Endothelial cell of umbilical vein (primary cell): ENCODE measurements at regions not wholly inside any gene's neighbourhood (a gene's known extent, or its start where the extent isn't known, plus 50 kb on each side); places are given as distances from the start of the nearest gene placed in this dataset.

ENCODE experiments used
- BruUV-seq: library from RNA; stranded (reverse); fragments of 400-500 nt; replicated peaks from 2 replicates; lab custom pipeline; 2021; lab: Mats Ljungman, UMichigan
- CTCF ChIA-PET: fragments of 300-600, 350-600 bp; sonication (Branson Sonifier 250); formaldehyde crosslinking; loops from one replicate; lab custom pipeline; 2021; ENCODE audit warnings: antibody characterized with exemption, inconsistent platforms; lab: Charles Lee
- POLR2A ChIA-PET: fragments of 300-600, 350-600 bp; sonication (Branson Sonifier 250); formaldehyde crosslinking; loops from one replicate; lab custom pipeline; 2021; ENCODE audit warnings: antibody characterized with exemption, inconsistent platforms; lab: Charles Lee
- DNase-seq: peaks from one replicate; pipeline ENCODE4 v3.0.0-alpha.2; 2011; ENCODE audit warnings: low read depth, low spot score
- FAIRE-seq: peaks from 2 replicates; lab custom pipeline; 2011; peaks lifted over from hg19 to GRCh38; lab: Jason Lieb, UNC
- H2AFZ ChIP-seq: 2 replicates; pipeline ENCODE4 v1.6.0; 2012; ENCODE audit warnings: low read depth, low read length, control low read depth, inconsistent platforms
- H3K27ac ChIP-seq: 2 replicates; pipeline ENCODE4 v1.5.1; 2011; ENCODE audit warnings: low read depth, mild to moderate bottlenecking, control low read depth, low read length, moderate library complexity; ENCODE audit not compliant: insufficient read depth
- H3K27me3 ChIP-seq, 2 experiments: 2 replicates each; pipeline versions ENCODE4 v1.6.0 to v1.6.1; 2011; ENCODE audit warnings: low read length in 2 of 2, mixed read lengths in 1 of 2; ENCODE audit not compliant: control insufficient read depth in 2 of 2, insufficient read depth in 2 of 2
- H3K36me3 ChIP-seq, 2 experiments: 2 replicates in 1 of 2; 3 replicates in 1 of 2; pipeline ENCODE4 v1.5.1; 2011; ENCODE audit warnings: low read length in 2 of 2, mild to moderate bottlenecking in 1 of 2, moderate library complexity in 1 of 2; ENCODE audit not compliant: control insufficient read depth in 2 of 2, insufficient read depth in 2 of 2; ENCODE audit errors: extremely low read depth in 1 of 2
- H3K4me1 ChIP-seq: 3 replicates; pipeline ENCODE4 v1.5.1; 2011; ENCODE audit warnings: mild to moderate bottlenecking, low read length; ENCODE audit not compliant: control insufficient read depth, insufficient read depth; ENCODE audit errors: extremely low read depth
- H3K4me2 ChIP-seq: 2 replicates; pipeline ENCODE4 v1.6.1; 2011; ENCODE audit warnings: low read length, control low read depth, mixed read lengths; ENCODE audit not compliant: insufficient read depth
- H3K4me3 ChIP-seq, 3 experiments: fragments of 200-600 bp in 1 of 3; sonication (generic), shearing (Covaris generic) in 1 of 3; replicated peaks in 1 of 3; 2 replicates each; pipeline ENCODE4 v1.5.1; 2011 to 2016; ENCODE audit warnings: control low read depth in 3 of 3, low read length in 3 of 3, mild to moderate bottlenecking in 2 of 3, inconsistent platforms in 1 of 3, low read depth in 1 of 3, moderate library complexity in 1 of 3; ENCODE audit not compliant: insufficient read depth in 1 of 3
- H3K79me2 ChIP-seq: 2 replicates; pipeline ENCODE4 v1.6.0; 2012; ENCODE audit warnings: low read length, inconsistent platforms; ENCODE audit not compliant: control insufficient read depth, insufficient read depth
- H3K9ac ChIP-seq: replicated peaks from 2 replicates; pipeline ENCODE3; 2011; ENCODE audit warnings: low read length, control low read depth; ENCODE audit not compliant: insufficient read depth; ENCODE audit errors: extremely low read depth
- H3K9me1 ChIP-seq: replicated peaks from 3 replicates; pipeline ENCODE4 v1.6.0; 2011; ENCODE audit warnings: mild to moderate bottlenecking, low read length; ENCODE audit not compliant: control insufficient read depth, insufficient read depth; ENCODE audit errors: extremely low read depth
- H3K9me3 ChIP-seq: replicated peaks from 2 replicates; pipeline ENCODE4 v1.5.1; 2012; ENCODE audit warnings: low read length, inconsistent platforms; ENCODE audit not compliant: control insufficient read depth, insufficient read depth
- H4K20me1 ChIP-seq: replicated peaks from 2 replicates; pipeline ENCODE3; 2011; ENCODE audit warnings: mild to moderate bottlenecking, low read length; ENCODE audit not compliant: control insufficient read depth, insufficient read depth; ENCODE audit errors: extremely low read depth
- EZH2 ChIP-seq: IDR thresholded peaks from 2 replicates; pipeline ENCODE4 v1.6.1; 2012; ENCODE audit warnings: borderline replicate concordance, low read depth, mild to moderate bottlenecking, moderate library complexity, low read length, inconsistent platforms; ENCODE audit not compliant: severe bottlenecking
- FOS ChIP-seq: IDR thresholded peaks from 2 replicates; pipeline ENCODE4 v1.6.1; 2011; ENCODE audit warnings: mild to moderate bottlenecking, low read length, moderate library complexity, borderline replicate concordance; ENCODE audit not compliant: insufficient read depth
- GATA2 ChIP-seq: IDR thresholded peaks from 2 replicates; pipeline ENCODE4 v1.7.0; 2011; ENCODE audit warnings: low read depth, mild to moderate bottlenecking, moderate library complexity, mixed read lengths, low read length; ENCODE audit not compliant: insufficient read length, insufficient read depth
- JUN ChIP-seq: IDR thresholded peaks from 2 replicates; pipeline ENCODE4 v1.6.1; 2011; ENCODE audit warnings: borderline replicate concordance, low read depth; ENCODE audit not compliant: insufficient read length, insufficient read depth
- MYC ChIP-seq: IDR thresholded peaks from one replicate; pipeline ENCODE4 v1.6.1; 2011; ENCODE audit warnings: mild to moderate bottlenecking, low read depth, low read length
- POLR2A ChIP-seq: IDR thresholded peaks from 2 replicates; pipeline ENCODE4 v1.6.1; 2012; ENCODE audit warnings: low read depth, mild to moderate bottlenecking, control low read depth, low read length
- POLR2AphosphoS5 ChIP-seq: IDR thresholded peaks from 2 replicates; pipeline ENCODE4 v1.6.1; 2012; ENCODE audit warnings: low read depth, mild to moderate bottlenecking, control low read depth, low read length, moderate library complexity; ENCODE audit not compliant: insufficient read depth
- dilution Hi-C: fragments of 300-500 bp; cut with MboI; formaldehyde crosslinking; loops from one replicate; pipeline ENCODE4 v1.15.0; 2019; ENCODE audit warnings: low sequenced_read_pairs; ENCODE audit not compliant: extremely low pct_ligation_motif_present
- intact Hi-C: fragments of 100-400 bp; cut with micrococcal nuclease; formaldehyde crosslinking; loops from one replicate; pipeline ENCODE4 v1.10.0; 2022
- TF ChIP-seq, protein P1 (sequence below): IDR thresholded peaks from 2 replicates; pipeline ENCODE4 v1.6.1; 2011; ENCODE audit not compliant: insufficient read depth, insufficient read length
- TF ChIP-seq, protein P2 (sequence below), 2 donors: IDR thresholded peaks; 1 replicate in 1 of 2; 2 replicates in 1 of 2; pipeline ENCODE4 v1.5.1; 2011; ENCODE audit warnings: low read length in 2 of 2, mild to moderate bottlenecking in 2 of 2, moderate library complexity in 2 of 2, control low read depth in 1 of 2, inconsistent platforms in 1 of 2, low read depth in 1 of 2; ENCODE audit not compliant: insufficient read depth in 1 of 2; ENCODE audit errors: extremely low read depth in 1 of 2

DNA sequence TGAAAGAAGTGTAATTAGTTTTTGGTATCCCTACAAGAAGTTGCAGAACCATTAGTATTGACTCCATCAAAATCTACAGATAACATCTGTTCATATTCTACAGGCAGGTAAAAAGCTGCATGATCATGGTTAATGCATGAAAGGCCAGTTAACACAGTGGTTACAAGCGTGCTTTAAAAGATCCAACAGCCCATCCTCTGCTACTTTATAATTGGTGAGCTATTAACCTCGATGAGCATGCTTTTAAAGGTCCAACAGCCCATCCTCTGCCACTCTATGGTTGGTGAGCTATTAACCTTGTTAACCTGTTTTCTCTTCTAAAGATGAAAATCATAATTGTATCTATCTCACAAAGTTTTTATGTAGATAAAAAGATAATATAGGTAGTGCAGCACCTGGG is 289.3 kb downstream of the DUSP6 start:
- dilution Hi-C loops (no loop called here), intact Hi-C loops (no loop called here)
- DNase-seq, result no peak
- no peak overlapping the region for H3K9ac ChIP-seq
- H3K4me1 ChIP-seq, result no peaks in the 10 kb centered on the region
- no peak overlapping the region for H3K4me3 ChIP-seq
- H3K27ac ChIP-seq, result no peak overlapping the region
- no peak overlapping the region for H2AFZ ChIP-seq
- H3K9me3 ChIP-seq, result no peaks in the 10 kb centered on the region
- no peaks in the 10 kb centered on the region for H3K9me1 ChIP-seq
- no peaks in the 10 kb centered on the region for H3K27me3 ChIP-seq
- TF ChIP-seq, protein P1, sequence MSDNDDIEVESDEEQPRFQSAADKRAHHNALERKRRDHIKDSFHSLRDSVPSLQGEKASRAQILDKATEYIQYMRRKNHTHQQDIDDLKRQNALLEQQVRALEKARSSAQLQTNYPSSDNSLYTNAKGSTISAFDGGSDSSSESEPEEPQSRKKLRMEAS, result no peak
- TF ChIP-seq EZH2 (no peak), POLR2A (no peak), JUN (no peak), FOS (no peak), GATA2 (no peak), POLR2AphosphoS5 (no peak), MYC (no peak)
- TF ChIP-seq, protein P2, sequence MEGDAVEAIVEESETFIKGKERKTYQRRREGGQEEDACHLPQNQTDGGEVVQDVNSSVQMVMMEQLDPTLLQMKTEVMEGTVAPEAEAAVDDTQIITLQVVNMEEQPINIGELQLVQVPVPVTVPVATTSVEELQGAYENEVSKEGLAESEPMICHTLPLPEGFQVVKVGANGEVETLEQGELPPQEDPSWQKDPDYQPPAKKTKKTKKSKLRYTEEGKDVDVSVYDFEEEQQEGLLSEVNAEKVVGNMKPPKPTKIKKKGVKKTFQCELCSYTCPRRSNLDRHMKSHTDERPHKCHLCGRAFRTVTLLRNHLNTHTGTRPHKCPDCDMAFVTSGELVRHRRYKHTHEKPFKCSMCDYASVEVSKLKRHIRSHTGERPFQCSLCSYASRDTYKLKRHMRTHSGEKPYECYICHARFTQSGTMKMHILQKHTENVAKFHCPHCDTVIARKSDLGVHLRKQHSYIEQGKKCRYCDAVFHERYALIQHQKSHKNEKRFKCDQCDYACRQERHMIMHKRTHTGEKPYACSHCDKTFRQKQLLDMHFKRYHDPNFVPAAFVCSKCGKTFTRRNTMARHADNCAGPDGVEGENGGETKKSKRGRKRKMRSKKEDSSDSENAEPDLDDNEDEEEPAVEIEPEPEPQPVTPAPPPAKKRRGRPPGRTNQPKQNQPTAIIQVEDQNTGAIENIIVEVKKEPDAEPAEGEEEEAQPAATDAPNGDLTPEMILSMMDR (IDR thresholded peaks at IDR 0.05; ENCODE audit: extremely low read depth in 1 of 2, insufficient read depth in 1 of 2, low read depth in 1 of 2, low read length in 2 of 2), result no peak
- CTCF ChIA-PET, result interaction anchor here (1.0 kb wide), 1 partner anchor 22 kb away, joined by 4 read pairs; no protein-coding TSS in a partner anchor
- POLR2A ChIA-PET, result no interaction called here
- FAIRE-seq, result no peak
- H4K20me1 ChIP-seq, result no peaks in the 10 kb centered on the region
- H3K36me3 ChIP-seq, result no peaks in the 10 kb centered on the region
- no TSS peak for BruUV-seq
- H3K79me2 ChIP-seq, result no peaks in the 10 kb centered on the region
- H3K4me2 ChIP-seq, result no peak overlapping the region
